HCT116 (cell line): ENCODE measurements at regions not wholly inside any gene's neighbourhood (a gene's known extent, or its start where the extent isn't known, plus 50 kb on each side); places are given as distances from the start of the nearest gene placed in this dataset.

Experiments used
- ATAC-seq: fragments of 200-7000 bp; cut with Tn5 transposase; 2 replicates; pipeline ENCODE4 v1.9.1; 2020; ENCODE audit warnings: mild to moderate bottlenecking, moderate library complexity
- BruUV-seq: library from RNA; stranded (reverse); fragments of 400-500 nt; replicated peaks from 2 replicates; lab custom pipeline; 2021; lab: Mats Ljungman, UMichigan
- CTCF ChIA-PET: fragments of 300-600 bp; sonication (Branson Sonifier 250); formaldehyde crosslinking; loops from one replicate; lab custom pipeline; 2021; ENCODE audit warnings: antibody characterized with exemption; lab: Charles Lee
- POLR2A ChIA-PET: fragments of 300-600, 350-600 bp; sonication (Branson Sonifier 250); formaldehyde crosslinking; loops from one replicate; lab custom pipeline; 2021; ENCODE audit warnings: antibody characterized with exemption; lab: Charles Lee
- RAD21 ChIA-PET, 2 experiments: fragments of 300-600 bp; sonication (Branson Sonifier 250); formaldehyde crosslinking; loops; one replicate each; lab custom pipeline; 2023; ENCODE audit warnings: low total read pairs in 2 of 2; ENCODE audit not compliant: uncharacterized antibody in 2 of 2, unreplicated experiment in 2 of 2, low non-redundant PET in 1 of 2; lab: Charles Lee
- DNase-seq: peaks from one replicate; pipeline ENCODE4 v3.0.0-alpha.2; 2010; ENCODE audit warnings: low read depth, low spot score
- H2AFZ ChIP-seq: fragments of 200-600 bp; shearing (Covaris generic), sonication (generic); 2 replicates; pipeline ENCODE4 v1.6.1; 2017; ENCODE audit warnings: low read depth, mixed run types, mixed read lengths, antibody characterized with exemption, low read length; ENCODE audit not compliant: poor library complexity, severe bottlenecking
- H3K27ac ChIP-seq: 2 replicates; pipeline ENCODE4 v1.5.1; 2012; ENCODE audit warnings: low read depth, low read length
- H3K27me3 ChIP-seq: fragments of 200-600 bp; sonication (generic); 2 replicates; pipeline ENCODE4 v1.6.1; 2016; ENCODE audit warnings: mixed run types, low read length, mixed read lengths; ENCODE audit not compliant: insufficient read depth
- H3K36me3 ChIP-seq, 2 experiments: fragments of 200-500 bp in 1 of 2; fragments of 200-600 bp in 1 of 2; sonication (Bioruptor generic) in 1 of 2; sonication (generic) in 1 of 2; 2 replicates each; pipeline versions ENCODE4 v1.5.1 to v1.6.1; 2014 to 2016; ENCODE audit warnings: low read length in 2 of 2, inconsistent platforms in 1 of 2, mixed read lengths in 1 of 2, mixed run types in 1 of 2; ENCODE audit not compliant: insufficient read depth in 2 of 2, control insufficient read depth in 1 of 2
- H3K4me1 ChIP-seq, 2 experiments: fragments of 200-600 bp in 1 of 2; sonication (generic) in 1 of 2; 2 replicates each; pipeline versions ENCODE4 v1.5.1 to v1.6.1; 2012 to 2017; ENCODE audit warnings: low read length in 2 of 2, inconsistent platforms in 1 of 2, mild to moderate bottlenecking in 1 of 2, mixed read lengths in 1 of 2, mixed run types in 1 of 2, moderate library complexity in 1 of 2; ENCODE audit not compliant: insufficient read depth in 2 of 2, control insufficient read depth in 1 of 2
- H3K4me2 ChIP-seq: fragments of 200-600 bp; sonication (generic); 2 replicates; pipeline ENCODE4 v1.6.1; 2017; ENCODE audit warnings: mixed run types, low read length, mixed read lengths
- H3K4me3 ChIP-seq, 2 experiments: fragments of 200-600 bp in 1 of 2; sonication (generic) in 1 of 2; replicated peaks in 1 of 2; 2 replicates each; pipeline ENCODE4 v1.5.1; 2011 to 2016; ENCODE audit warnings: low read length in 2 of 2, control low read depth in 1 of 2, low read depth in 1 of 2, mild to moderate bottlenecking in 1 of 2, mixed read lengths in 1 of 2, mixed run types in 1 of 2
- H3K79me2 ChIP-seq: fragments of 200-600 bp; sonication (generic); 2 replicates; pipeline ENCODE4 v1.6.1; 2017; ENCODE audit warnings: mild to moderate bottlenecking, mixed run types, low read length, moderate library complexity, mixed read lengths; ENCODE audit not compliant: insufficient read depth
- H3K9ac ChIP-seq: fragments of 200-600 bp; sonication (generic); 2 replicates; pipeline ENCODE4 v1.6.1; 2016; ENCODE audit warnings: low read length, mixed read lengths
- H3K9me2 ChIP-seq: fragments of 200-600 bp; sonication (generic), shearing (Covaris generic); 2 replicates; pipeline ENCODE4 v1.6.1; 2017; ENCODE audit warnings: mixed run types, mild to moderate bottlenecking, moderate library complexity; ENCODE audit not compliant: insufficient read depth
- H3K9me3 ChIP-seq, 2 experiments: fragments of 200-500 bp in 1 of 2; fragments of 200-600 bp in 1 of 2; sonication (Bioruptor generic) in 1 of 2; sonication (generic) in 1 of 2; 2 replicates each; pipeline ENCODE4 v1.6.1; 2014 to 2017; ENCODE audit warnings: low read length in 2 of 2, mixed read lengths in 2 of 2, inconsistent platforms in 1 of 2, low read depth in 1 of 2, mild to moderate bottlenecking in 1 of 2, mixed run types in 1 of 2, moderate library complexity in 1 of 2; ENCODE audit not compliant: control insufficient read depth in 1 of 2, insufficient read depth in 1 of 2
- H4K20me1 ChIP-seq: fragments of 200-600 bp; sonication (generic), shearing (Covaris generic); 2 replicates; pipeline ENCODE4 v1.6.1; 2017; ENCODE audit warnings: mixed run types, mild to moderate bottlenecking, moderate library complexity; ENCODE audit not compliant: insufficient read depth
- ATF3 ChIP-seq: IDR thresholded peaks from 2 replicates; pipeline ENCODE4 v1.6.1; 2012
- CEBPB ChIP-seq: IDR thresholded peaks from 2 replicates; pipeline ENCODE4 v1.6.1; 2012; ENCODE audit warnings: low read depth
- CTCF ChIP-seq, 3 experiments: fragments of 200-600 bp in 1 of 3; sonication (generic) in 1 of 3; IDR thresholded peaks in 2 of 3; conservative IDR thresholded peaks in 1 of 3; 2 replicates each; pipeline ENCODE4 v1.5.1; 2012 to 2017; ENCODE audit warnings: low read depth in 2 of 3, low read length in 2 of 3, antibody characterized with exemption in 1 of 3, borderline replicate concordance in 1 of 3, control low read depth in 1 of 3, mild to moderate bottlenecking in 1 of 3, mixed read lengths in 1 of 3, mixed run types in 1 of 3, moderate library complexity in 1 of 3; ENCODE audit not compliant: insufficient read depth in 1 of 3
- EGR1 ChIP-seq: IDR thresholded peaks from 2 replicates; pipeline ENCODE4 v1.6.1; 2012; ENCODE audit warnings: low read depth
- ELF1 ChIP-seq: IDR thresholded peaks from 2 replicates; pipeline ENCODE4 v1.6.1; 2012; ENCODE audit warnings: low read depth, borderline replicate concordance
- EZH2 ChIP-seq: fragments of 200-600 bp; sonication (generic); IDR thresholded peaks from 2 replicates; pipeline ENCODE4 v1.6.1; 2017; ENCODE audit warnings: antibody characterized with exemption, mixed run types
- TCF7L2 ChIP-seq: IDR thresholded peaks from 2 replicates; pipeline ENCODE4 v1.7.0; 2011; ENCODE audit warnings: borderline replicate concordance, inconsistent platforms; ENCODE audit not compliant: insufficient read depth, insufficient read length; ENCODE audit errors: extremely low read depth
- YY1 ChIP-seq: IDR thresholded peaks from 2 replicates; pipeline ENCODE4 v1.6.1; 2011; ENCODE audit warnings: low read length, low read depth, moderate library complexity, mild to moderate bottlenecking; ENCODE audit not compliant: insufficient replicate concordance; ENCODE audit errors: extremely low read depth
- intact Hi-C: fragments of 100-400 bp; cut with micrococcal nuclease; formaldehyde crosslinking; loops from 2 replicates; pipeline ENCODE4 v1.10.0; 2022

DNA sequence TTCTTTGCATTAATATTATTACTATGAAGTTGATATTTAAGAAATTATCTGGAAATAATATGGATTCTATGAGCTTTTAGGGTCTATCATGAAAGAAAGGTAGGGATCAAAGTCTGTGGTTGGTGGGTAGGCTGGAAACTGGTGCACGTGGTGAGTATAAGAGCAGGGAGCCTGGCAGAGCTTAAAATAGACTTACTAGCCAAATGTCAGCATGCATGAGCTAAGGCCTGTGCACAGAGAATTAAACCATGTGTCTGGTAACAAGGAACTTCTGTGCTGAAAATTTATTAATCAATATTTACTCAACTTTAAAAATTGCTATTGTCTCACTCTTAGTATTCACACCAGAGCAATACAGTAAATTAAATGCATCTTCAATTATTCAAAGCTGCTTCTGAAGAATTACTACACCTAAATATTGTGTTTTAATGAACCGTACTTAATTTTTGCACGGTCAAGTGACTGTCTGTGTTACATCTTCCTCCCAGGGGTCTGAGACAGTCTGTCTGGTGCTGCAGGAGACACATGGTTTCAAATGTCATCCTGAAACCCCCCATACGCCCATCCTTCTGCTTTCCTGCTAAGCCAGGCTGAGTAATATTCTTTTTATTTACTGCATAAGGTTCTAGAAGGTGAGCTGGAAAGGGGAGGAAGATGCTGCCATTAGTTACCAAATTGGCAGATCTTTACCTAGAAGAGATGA lies 161.0 kb upstream of the NLRP1 start:
- ChIA-PET POLR2A (no interaction called here), CTCF (no interaction called here)
- intact Hi-C loops: no loop called here

More for the DNA sequence above, 161.0 kb upstream of the NLRP1 start:
- no peaks in the 10 kb centered on the region for H3K4me1 ChIP-seq
- DNase-seq: no peak
- H2AFZ ChIP-seq: no peak overlapping the region
- no peaks in the 10 kb centered on the region for H3K36me3 ChIP-seq
- no peaks in the 10 kb centered on the region for H3K9me2 ChIP-seq
- H3K27ac ChIP-seq: no peak overlapping the region
- RAD21 ChIA-PET: no interaction called here
- ATAC-seq: no peak
- no peaks in the 10 kb centered on the region for H3K9me3 ChIP-seq
- H3K79me2 ChIP-seq: no peaks in the 10 kb centered on the region
- no peak for TF ChIP-seq ELF1
- no peak for TF ChIP-seq TCF7L2
- TF ChIP-seq CTCF (IDR thresholded peaks at IDR 0.05 in 2 of 3, conservative IDR thresholded peaks at IDR 0.05 in 1 of 3; ENCODE audit: borderline replicate concordance in 1 of 3, insufficient read depth in 1 of 3, low read depth in 2 of 3, low read length in 2 of 3): no peak
- no peak for TF ChIP-seq CEBPB
- TF ChIP-seq YY1: no peak
- TF ChIP-seq EZH2: no peak
- TF ChIP-seq EGR1: no peak
- TF ChIP-seq ATF3: no peak
- TF ChIP-seq, all 23 proteins: peak for 0
- Histone ChIP-seq H3K4me2 (no peak overlapping the region), H3K27me3 (peaks cover 37% of the 10 kb centered on the region), H3K9ac (no peak overlapping the region), H3K4me3 (no peak overlapping the region), H4K20me1 (no peaks in the 10 kb centered on the region)
- BruUV-seq: no TSS peak
